ENCODE measurements at regions not wholly inside any gene's neighbourhood (a gene's known extent, or its start where the extent isn't known, plus 50 kb on each side); places are given as distances from the start of the nearest gene placed in this dataset.

DNA sequence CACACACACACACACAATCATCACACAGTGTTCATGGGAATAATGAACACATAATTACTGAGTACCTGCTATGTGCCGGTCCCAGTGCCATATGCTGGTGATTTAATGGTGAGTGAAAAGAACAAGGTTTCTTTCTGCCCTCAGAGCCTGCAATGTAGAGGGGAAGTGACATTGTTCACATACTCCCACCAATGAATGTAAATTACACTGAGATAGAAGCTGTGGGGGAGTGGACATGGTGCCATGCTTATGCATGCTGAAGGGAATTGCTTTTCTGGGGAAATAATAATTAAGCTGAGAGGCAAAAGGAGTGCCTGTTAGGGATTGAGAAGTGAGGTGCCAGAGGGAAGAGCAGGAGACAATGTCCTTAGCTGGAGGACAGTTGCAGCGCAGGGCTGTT lies 175.1 kb downstream of the MFSD1 start (continued):
- TF ChIP-seq, protein P1, sequence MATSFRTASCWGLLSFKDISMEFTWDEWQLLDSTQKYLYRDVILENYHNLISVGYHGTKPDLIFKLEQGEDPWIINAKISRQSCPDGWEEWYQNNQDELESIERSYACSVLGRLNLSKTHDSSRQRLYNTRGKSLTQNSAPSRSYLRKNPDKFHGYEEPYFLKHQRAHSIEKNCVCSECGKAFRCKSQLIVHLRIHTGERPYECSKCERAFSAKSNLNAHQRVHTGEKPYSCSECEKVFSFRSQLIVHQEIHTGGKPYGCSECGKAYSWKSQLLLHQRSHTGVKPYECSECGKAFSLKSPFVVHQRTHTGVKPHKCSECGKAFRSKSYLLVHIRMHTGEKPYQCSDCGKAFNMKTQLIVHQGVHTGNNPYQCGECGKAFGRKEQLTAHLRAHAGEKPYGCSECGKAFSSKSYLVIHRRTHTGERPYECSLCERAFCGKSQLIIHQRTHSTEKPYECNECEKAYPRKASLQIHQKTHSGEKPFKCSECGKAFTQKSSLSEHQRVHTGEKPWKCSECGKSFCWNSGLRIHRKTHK (tag by site-specific recombination; IDR thresholded peaks at IDR 0.05): no peak
- TF ChIP-seq ZNF169 (tag by site-specific recombination; IDR thresholded peaks at IDR 0.05) (no peak), ZNF202 (tag by site-specific recombination; IDR thresholded peaks at IDR 0.05; ENCODE audit: borderline replicate concordance) (no peak), RBAK (tag by site-specific recombination; IDR thresholded peaks at IDR 0.05) (no peak), ZNF785 (tag by site-specific recombination; IDR thresholded peaks at IDR 0.05) (no peak)
- TF ChIP-seq, protein P2, sequence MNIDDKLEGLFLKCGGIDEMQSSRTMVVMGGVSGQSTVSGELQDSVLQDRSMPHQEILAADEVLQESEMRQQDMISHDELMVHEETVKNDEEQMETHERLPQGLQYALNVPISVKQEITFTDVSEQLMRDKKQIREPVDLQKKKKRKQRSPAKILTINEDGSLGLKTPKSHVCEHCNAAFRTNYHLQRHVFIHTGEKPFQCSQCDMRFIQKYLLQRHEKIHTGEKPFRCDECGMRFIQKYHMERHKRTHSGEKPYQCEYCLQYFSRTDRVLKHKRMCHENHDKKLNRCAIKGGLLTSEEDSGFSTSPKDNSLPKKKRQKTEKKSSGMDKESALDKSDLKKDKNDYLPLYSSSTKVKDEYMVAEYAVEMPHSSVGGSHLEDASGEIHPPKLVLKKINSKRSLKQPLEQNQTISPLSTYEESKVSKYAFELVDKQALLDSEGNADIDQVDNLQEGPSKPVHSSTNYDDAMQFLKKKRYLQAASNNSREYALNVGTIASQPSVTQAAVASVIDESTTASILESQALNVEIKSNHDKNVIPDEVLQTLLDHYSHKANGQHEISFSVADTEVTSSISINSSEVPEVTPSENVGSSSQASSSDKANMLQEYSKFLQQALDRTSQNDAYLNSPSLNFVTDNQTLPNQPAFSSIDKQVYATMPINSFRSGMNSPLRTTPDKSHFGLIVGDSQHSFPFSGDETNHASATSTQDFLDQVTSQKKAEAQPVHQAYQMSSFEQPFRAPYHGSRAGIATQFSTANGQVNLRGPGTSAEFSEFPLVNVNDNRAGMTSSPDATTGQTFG (tag by site-specific recombination; IDR thresholded peaks at IDR 0.05; ENCODE audit: borderline replicate concordance): no peak

DNA sequence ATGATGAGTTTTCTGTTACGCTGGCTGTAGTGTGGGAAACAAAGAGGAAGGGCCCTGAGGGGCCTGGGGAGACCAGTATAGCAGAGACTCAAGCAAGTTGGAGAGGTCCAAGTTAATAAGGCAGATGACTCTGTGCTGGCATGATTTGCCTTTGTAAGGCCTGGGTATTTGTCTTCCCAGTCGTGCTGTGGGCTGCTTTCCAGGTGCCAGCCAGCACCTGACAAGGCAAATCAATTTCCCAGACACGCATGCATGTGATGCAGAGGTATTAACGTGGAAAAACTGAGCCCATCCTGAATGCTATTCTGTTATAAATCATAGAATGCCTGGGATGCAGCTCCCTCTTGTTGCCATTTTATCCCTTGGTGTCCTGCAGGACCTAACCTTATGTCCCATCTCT lies 175.6 kb downstream of the MFSD1 start:
- ChIA-PET POLR2A (no interaction called here), CTCF (interaction anchor here (0.6 kb wide), 1 partner anchor 92 kb away, joined by 3 read pairs; no protein-coding TSS in a partner anchor)
- TF ChIP-seq ZNF843 (tag by site-specific recombination; IDR thresholded peaks at IDR 0.05) (no peak), ZNF558 (tag by site-specific recombination; IDR thresholded peaks at IDR 0.05) (no peak), ZBTB17 (tag by site-specific recombination; IDR thresholded peaks at IDR 0.05) (no peak), ZNF514 (tag by site-specific recombination; IDR thresholded peaks at IDR 0.05) (no peak), SP2 (tag by site-specific recombination; IDR thresholded peaks at IDR 0.05) (no peak), ZNF701 (tag by site-specific recombination; IDR thresholded peaks at IDR 0.05) (no peak), ZNF561 (tag by site-specific recombination; IDR thresholded peaks at IDR 0.05; ENCODE audit: borderline replicate concordance) (no peak), HOXC10 (CRISPR knock-in tag; IDR thresholded peaks at IDR 0.05) (no peak), ZNF830 (tag by site-specific recombination; IDR thresholded peaks at IDR 0.05; ENCODE audit: low read depth) (no peak), ZNF404 (tag by site-specific recombination; IDR thresholded peaks at IDR 0.05) (no peak), ZNF623 (tag by site-specific recombination; IDR thresholded peaks at IDR 0.05) (no peak)
- TF ChIP-seq, protein P3, sequence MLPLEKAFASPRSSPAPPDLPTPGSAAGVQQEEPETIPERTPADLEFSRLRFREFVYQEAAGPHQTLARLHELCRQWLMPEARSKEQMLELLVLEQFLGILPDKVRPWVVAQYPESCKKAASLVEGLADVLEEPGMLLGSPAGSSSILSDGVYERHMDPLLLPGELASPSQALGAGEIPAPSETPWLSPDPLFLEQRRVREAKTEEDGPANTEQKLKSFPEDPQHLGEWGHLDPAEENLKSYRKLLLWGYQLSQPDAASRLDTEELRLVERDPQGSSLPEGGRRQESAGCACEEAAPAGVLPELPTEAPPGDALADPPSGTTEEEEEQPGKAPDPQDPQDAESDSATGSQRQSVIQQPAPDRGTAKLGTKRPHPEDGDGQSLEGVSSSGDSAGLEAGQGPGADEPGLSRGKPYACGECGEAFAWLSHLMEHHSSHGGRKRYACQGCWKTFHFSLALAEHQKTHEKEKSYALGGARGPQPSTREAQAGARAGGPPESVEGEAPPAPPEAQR (tag by site-specific recombination; IDR thresholded peaks at IDR 0.05): no peak
- TF ChIP-seq, protein P4, sequence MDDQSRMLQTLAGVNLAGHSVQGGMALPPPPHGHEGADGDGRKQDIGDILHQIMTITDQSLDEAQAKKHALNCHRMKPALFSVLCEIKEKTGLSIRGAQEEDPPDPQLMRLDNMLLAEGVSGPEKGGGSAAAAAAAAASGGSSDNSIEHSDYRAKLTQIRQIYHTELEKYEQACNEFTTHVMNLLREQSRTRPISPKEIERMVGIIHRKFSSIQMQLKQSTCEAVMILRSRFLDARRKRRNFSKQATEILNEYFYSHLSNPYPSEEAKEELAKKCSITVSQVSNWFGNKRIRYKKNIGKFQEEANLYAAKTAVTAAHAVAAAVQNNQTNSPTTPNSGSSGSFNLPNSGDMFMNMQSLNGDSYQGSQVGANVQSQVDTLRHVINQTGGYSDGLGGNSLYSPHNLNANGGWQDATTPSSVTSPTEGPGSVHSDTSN (CRISPR knock-in tag; IDR thresholded peaks at IDR 0.05): no peak
- H3K4me3 ChIP-seq (ENCODE audit: low read depth, low read length): no peak overlapping the region
- H3K9me3 ChIP-seq (ENCODE audit: control insufficient read depth, insufficient read depth, low read depth, low read length): no peaks in the 10 kb centered on the region
- H3K36me3 ChIP-seq (ENCODE audit: control insufficient read depth in 2 of 2, insufficient read depth in 1 of 2, low read length in 2 of 2): no peaks in the 10 kb centered on the region
- H3K4me1 ChIP-seq (ENCODE audit: control insufficient read depth, insufficient read depth, low read length): no peaks in the 10 kb centered on the region
- H3K27ac ChIP-seq (ENCODE audit: extremely low read depth, low read depth, low read length): no peak overlapping the region

All from HEK293 (cell line).